ENCODE measurements at regions not wholly inside any gene's neighbourhood (a gene's known extent, or its start where the extent isn't known, plus 50 kb on each side); places are given as distances from the start of the nearest gene placed in this dataset.

DNA sequence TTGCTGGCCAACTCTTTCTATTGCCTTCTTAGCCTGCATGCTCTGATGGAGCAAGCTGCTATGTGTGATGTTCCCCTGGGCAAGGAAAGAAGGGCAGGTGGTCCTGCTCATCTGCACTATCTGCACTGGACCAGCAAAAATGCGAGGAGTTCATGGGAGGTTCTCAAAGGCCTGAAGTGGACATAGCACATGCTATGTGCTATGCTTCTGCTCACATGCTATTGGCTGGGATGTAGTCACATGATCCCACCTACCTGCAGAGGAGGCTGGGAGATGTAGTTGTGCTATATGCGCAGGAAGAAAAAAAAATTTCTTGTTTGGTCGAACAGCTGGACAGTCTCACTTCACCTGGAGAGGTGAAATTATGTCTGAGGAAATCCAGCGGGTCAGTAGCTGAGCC, 587.7 kb downstream of the MATN1 start:
- DNase-seq (ENCODE audit: low read depth, low spot score) (no peak), FAIRE-seq (no peak), ATAC-seq (no peak)
- H3K79me2 ChIP-seq (ENCODE audit: control insufficient read depth, insufficient read depth, low read length): no peaks in the 10 kb centered on the region
- ChIA-PET POLR2A (no interaction called here), CTCF (no interaction called here), SMC1A (ENCODE audit: uncharacterized antibody, unreplicated experiment) (no interaction called here), RAD21 (ENCODE audit: unreplicated experiment) (no interaction called here)
- no peaks in the 10 kb centered on the region for H3K9me3 ChIP-seq (replicated peaks; ENCODE audit: control insufficient read depth, insufficient read depth, low read length)
- no peaks in the 10 kb centered on the region; a peak in 1 of 4 replicates for H3K27me3 ChIP-seq (replicated peaks in 1 of 2; ENCODE audit: control insufficient read depth in 2 of 2, insufficient read depth in 2 of 2, low read length in 1 of 2)
- no peak overlapping the region for H3K4me2 ChIP-seq (ENCODE audit: control insufficient read depth, insufficient read depth)
- no peak overlapping the region for H3K4me3 ChIP-seq
- WGBS (ENCODE audit: insufficient coverage, insufficient replicate concordance, low lambda C conversion rate, missing lambda C conversion rate): 21% methylated on average over 4 of the region's 4 CpGs
- H3K27ac ChIP-seq (ENCODE audit: control insufficient read depth, insufficient read depth): no peak overlapping the region
- intact Hi-C loops (cut with micrococcal nuclease; ENCODE audit: unreplicated experiment): no loop called here
- no TSS peak for BruUV-seq (replicated peaks)
- H3K4me1 ChIP-seq (ENCODE audit: control insufficient read depth, insufficient read depth, low read length): no peaks in the 10 kb centered on the region
- TF ChIP-seq STAT3 (IDR thresholded peaks at IDR 0.05; ENCODE audit: low read depth, low read length) (no peak), JUNB (IDR thresholded peaks at IDR 0.05) (no peak), NR2F1 (conservative IDR thresholded peaks at IDR 0.05) (no peak), ESRRA (IDR thresholded peaks at IDR 0.05; ENCODE audit: low read length) (no peak), ZNF207 (IDR thresholded peaks at IDR 0.05; ENCODE audit: borderline replicate concordance) (no peak), SIX5 (IDR thresholded peaks at IDR 0.05; ENCODE audit: low read depth, low read length, severe bottlenecking) (peak; percentile 50), WRNIP1 (IDR thresholded peaks at IDR 0.05; ENCODE audit: borderline replicate concordance, low read depth, low read length) (no peak), CHD4 (IDR thresholded peaks at IDR 0.05) (no peak), FOS (IDR thresholded peaks at IDR 0.05; ENCODE audit: borderline replicate concordance, extremely low read depth, insufficient read length) (no peak), HCFC1 (IDR thresholded peaks at IDR 0.05; ENCODE audit: low read length) (0 out of 2 replicates have a peak, but pooled peaks have one; percentile 32)
- TF ChIP-seq, protein P1, sequence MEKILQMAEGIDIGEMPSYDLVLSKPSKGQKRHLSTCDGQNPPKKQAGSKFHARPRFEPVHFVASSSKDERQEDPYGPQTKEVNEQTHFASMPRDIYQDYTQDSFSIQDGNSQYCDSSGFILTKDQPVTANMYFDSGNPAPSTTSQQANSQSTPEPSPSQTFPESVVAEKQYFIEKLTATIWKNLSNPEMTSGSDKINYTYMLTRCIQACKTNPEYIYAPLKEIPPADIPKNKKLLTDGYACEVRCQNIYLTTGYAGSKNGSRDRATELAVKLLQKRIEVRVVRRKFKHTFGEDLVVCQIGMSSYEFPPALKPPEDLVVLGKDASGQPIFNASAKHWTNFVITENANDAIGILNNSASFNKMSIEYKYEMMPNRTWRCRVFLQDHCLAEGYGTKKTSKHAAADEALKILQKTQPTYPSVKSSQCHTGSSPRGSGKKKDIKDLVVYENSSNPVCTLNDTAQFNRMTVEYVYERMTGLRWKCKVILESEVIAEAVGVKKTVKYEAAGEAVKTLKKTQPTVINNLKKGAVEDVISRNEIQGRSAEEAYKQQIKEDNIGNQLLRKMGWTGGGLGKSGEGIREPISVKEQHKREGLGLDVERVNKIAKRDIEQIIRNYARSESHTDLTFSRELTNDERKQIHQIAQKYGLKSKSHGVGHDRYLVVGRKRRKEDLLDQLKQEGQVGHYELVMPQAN (conservative IDR thresholded peaks at IDR 0.05): no peak
- TF ChIP-seq, protein P2, sequence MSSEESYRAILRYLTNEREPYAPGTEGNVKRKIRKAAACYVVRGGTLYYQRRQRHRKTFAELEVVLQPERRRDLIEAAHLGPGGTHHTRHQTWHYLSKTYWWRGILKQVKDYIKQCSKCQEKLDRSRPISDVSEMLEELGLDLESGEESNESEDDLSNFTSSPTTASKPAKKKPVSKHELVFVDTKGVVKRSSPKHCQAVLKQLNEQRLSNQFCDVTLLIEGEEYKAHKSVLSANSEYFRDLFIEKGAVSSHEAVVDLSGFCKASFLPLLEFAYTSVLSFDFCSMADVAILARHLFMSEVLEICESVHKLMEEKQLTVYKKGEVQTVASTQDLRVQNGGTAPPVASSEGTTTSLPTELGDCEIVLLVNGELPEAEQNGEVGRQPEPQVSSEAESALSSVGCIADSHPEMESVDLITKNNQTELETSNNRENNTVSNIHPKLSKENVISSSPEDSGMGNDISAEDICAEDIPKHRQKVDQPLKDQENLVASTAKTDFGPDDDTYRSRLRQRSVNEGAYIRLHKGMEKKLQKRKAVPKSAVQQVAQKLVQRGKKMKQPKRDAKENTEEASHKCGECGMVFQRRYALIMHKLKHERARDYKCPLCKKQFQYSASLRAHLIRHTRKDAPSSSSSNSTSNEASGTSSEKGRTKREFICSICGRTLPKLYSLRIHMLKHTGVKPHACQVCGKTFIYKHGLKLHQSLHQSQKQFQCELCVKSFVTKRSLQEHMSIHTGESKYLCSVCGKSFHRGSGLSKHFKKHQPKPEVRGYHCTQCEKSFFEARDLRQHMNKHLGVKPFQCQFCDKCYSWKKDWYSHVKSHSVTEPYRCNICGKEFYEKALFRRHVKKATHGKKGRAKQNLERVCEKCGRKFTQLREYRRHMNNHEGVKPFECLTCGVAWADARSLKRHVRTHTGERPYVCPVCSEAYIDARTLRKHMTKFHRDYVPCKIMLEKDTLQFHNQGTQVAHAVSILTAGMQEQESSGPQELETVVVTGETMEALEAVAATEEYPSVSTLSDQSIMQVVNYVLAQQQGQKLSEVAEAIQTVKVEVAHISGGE (CRISPR knock-in tag; IDR thresholded peaks at IDR 0.05): no peak
- TF ChIP-seq, protein P3, sequence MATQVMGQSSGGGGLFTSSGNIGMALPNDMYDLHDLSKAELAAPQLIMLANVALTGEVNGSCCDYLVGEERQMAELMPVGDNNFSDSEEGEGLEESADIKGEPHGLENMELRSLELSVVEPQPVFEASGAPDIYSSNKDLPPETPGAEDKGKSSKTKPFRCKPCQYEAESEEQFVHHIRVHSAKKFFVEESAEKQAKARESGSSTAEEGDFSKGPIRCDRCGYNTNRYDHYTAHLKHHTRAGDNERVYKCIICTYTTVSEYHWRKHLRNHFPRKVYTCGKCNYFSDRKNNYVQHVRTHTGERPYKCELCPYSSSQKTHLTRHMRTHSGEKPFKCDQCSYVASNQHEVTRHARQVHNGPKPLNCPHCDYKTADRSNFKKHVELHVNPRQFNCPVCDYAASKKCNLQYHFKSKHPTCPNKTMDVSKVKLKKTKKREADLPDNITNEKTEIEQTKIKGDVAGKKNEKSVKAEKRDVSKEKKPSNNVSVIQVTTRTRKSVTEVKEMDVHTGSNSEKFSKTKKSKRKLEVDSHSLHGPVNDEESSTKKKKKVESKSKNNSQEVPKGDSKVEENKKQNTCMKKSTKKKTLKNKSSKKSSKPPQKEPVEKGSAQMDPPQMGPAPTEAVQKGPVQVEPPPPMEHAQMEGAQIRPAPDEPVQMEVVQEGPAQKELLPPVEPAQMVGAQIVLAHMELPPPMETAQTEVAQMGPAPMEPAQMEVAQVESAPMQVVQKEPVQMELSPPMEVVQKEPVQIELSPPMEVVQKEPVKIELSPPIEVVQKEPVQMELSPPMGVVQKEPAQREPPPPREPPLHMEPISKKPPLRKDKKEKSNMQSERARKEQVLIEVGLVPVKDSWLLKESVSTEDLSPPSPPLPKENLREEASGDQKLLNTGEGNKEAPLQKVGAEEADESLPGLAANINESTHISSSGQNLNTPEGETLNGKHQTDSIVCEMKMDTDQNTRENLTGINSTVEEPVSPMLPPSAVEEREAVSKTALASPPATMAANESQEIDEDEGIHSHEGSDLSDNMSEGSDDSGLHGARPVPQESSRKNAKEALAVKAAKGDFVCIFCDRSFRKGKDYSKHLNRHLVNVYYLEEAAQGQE (IDR thresholded peaks at IDR 0.05; ENCODE audit: low read depth, low read length): no peak
- no peaks in the 10 kb centered on the region for H3K36me3 ChIP-seq (ENCODE audit: control insufficient read depth in 2 of 2, insufficient read depth in 2 of 2, low read length in 1 of 2)
- H4K20me1 ChIP-seq (ENCODE audit: control insufficient read depth, insufficient read depth): no peaks in the 10 kb centered on the region
- no peak overlapping the region for H2AFZ ChIP-seq (ENCODE audit: control insufficient read depth, low read depth, low read length)
- no peak overlapping the region for H3K9ac ChIP-seq (ENCODE audit: control insufficient read depth, insufficient read depth, low read length)
- in situ Hi-C loops (cut with MboI): no loop called here
